Activated CD8-positive, alpha-beta T cell treated with anti-CD3 and anti-CD28 coated beads for 36 hours (primary cell): ENCODE measurements at regions not wholly inside any gene's neighbourhood (a gene's known extent, or its start where the extent isn't known, plus 50 kb on each side); places are given as distances from the start of the nearest gene placed in this dataset.

ENCODE experiments used
- ATAC-seq: fragments of 200-7000 bp; cut with Tn5 transposase; one replicate; pipeline ENCODE4 v1.10.0; 2021; ENCODE audit warnings: mild to moderate bottlenecking, moderate library complexity
- CTCF ChIA-PET: fragments of 350-600 bp; sonication (Branson Sonifier 250); formaldehyde crosslinking; loops from one replicate; lab custom pipeline; 2021; ENCODE audit warnings: antibody characterized with exemption; lab: Charles Lee
- POLR2A ChIA-PET: fragments of 350-600 bp; sonication (Branson Sonifier 250); formaldehyde crosslinking; loops from one replicate; lab custom pipeline; 2021; ENCODE audit warnings: antibody characterized with exemption; lab: Charles Lee
- DNase-seq: peaks from one replicate; pipeline ENCODE4 v3.0.0-alpha.2; 2020
- H3K27ac Mint-ChIP-seq: one replicate; pipeline ENCODE4 v1.8.0; 2021; ENCODE audit warnings: mild to moderate bottlenecking, mixed read lengths
- H3K27me3 Mint-ChIP-seq: one replicate; pipeline ENCODE4 v1.8.0; 2021; ENCODE audit warnings: mixed read lengths
- H3K36me3 Mint-ChIP-seq: one replicate; pipeline ENCODE4 v1.8.0; 2021; ENCODE audit warnings: low read depth, mixed read lengths
- H3K4me1 Mint-ChIP-seq: one replicate; pipeline ENCODE4 v1.8.0; 2021; ENCODE audit warnings: low read depth, mixed read lengths
- H3K4me3 Mint-ChIP-seq: one replicate; pipeline ENCODE4 v1.8.0; 2021; ENCODE audit warnings: mild to moderate bottlenecking, moderate library complexity, mixed read lengths
- H3K9me3 Mint-ChIP-seq: one replicate; pipeline ENCODE4 v1.8.0; 2021; ENCODE audit warnings: mixed read lengths
- CTCF ChIP-seq: fragments of 200-600 bp; IDR thresholded peaks from one replicate; pipeline ENCODE4 v1.8.0; 2022; ENCODE audit warnings: antibody characterized with exemption, mild to moderate bottlenecking
- intact Hi-C: fragments of 100-400 bp; cut with micrococcal nuclease; formaldehyde crosslinking; loops from one replicate; pipeline ENCODE4 v1.10.0; 2022

- Mint-ChIP-seq H3K27me3 (no peaks in the 10 kb centered on the region), H3K4me3 (no peak overlapping the region), H3K36me3 (no peaks in the 10 kb centered on the region), H3K4me1 (no peaks in the 10 kb centered on the region), H3K27ac (no peak overlapping the region), H3K9me3 (peaks cover 8% of the 10 kb centered on the region)
- intact Hi-C loops: no loop called here
- no peak for TF ChIP-seq CTCF
- no peak for ATAC-seq
- CTCF ChIA-PET: no interaction called here
- no peak for DNase-seq
- POLR2A ChIA-PET: no interaction called here
Observed at GRCh38 chr3:74463515-74463914, 150.9 kb downstream of the CNTN3 start.

- Mint-ChIP-seq H3K36me3 (no peaks in the 10 kb centered on the region), H3K9me3 (peaks cover 7% of the 10 kb centered on the region)
Observed at GRCh38 chr3:74456166-74456565, 158.3 kb downstream of the CNTN3 start.

GRCh38 chr3:74447221-74447620 lies 167.2 kb downstream of the CNTN3 start:
- ATAC-seq (no peak), DNase-seq (no peak)
- ChIA-PET CTCF (no interaction called here), POLR2A (no interaction called here)
- H3K9me3 Mint-ChIP-seq: peaks cover 7% of the 10 kb centered on the region
- H3K36me3 Mint-ChIP-seq: no peaks in the 10 kb centered on the region
- no peak overlapping the region for H3K4me3 Mint-ChIP-seq
- TF ChIP-seq CTCF: no peak
- no peak overlapping the region for H3K27ac Mint-ChIP-seq
- no peaks in the 10 kb centered on the region for H3K4me1 Mint-ChIP-seq
- no peaks in the 10 kb centered on the region for H3K27me3 Mint-ChIP-seq
- intact Hi-C loops: no loop called here

More at GRCh38 chr3:74456166-74456565, 158.3 kb downstream of the CNTN3 start:
- H3K4me1 Mint-ChIP-seq: no peaks in the 10 kb centered on the region
- CTCF ChIA-PET: no interaction called here
- no peak overlapping the region for H3K27ac Mint-ChIP-seq
- intact Hi-C loops: no loop called here
- ATAC-seq: no peak
- no peak for DNase-seq
- H3K27me3 Mint-ChIP-seq: no peaks in the 10 kb centered on the region
- POLR2A ChIA-PET: no interaction called here
- TF ChIP-seq CTCF: no peak
- H3K4me3 Mint-ChIP-seq: no peak overlapping the region

GRCh38 chr3:74445541-74445940 lies 168.9 kb downstream of the CNTN3 start:
- CTCF ChIA-PET: no interaction called here
- no peaks in the 10 kb centered on the region for H3K4me1 Mint-ChIP-seq

GRCh38 chr3:74443102-74443501 lies 171.4 kb downstream of the CNTN3 start:
- H3K36me3 Mint-ChIP-seq: no peaks in the 10 kb centered on the region
- DNase-seq (no peak), ATAC-seq (no peak)
- H3K9me3 Mint-ChIP-seq: peaks cover 8% of the 10 kb centered on the region
- no peaks in the 10 kb centered on the region for H3K27me3 Mint-ChIP-seq
- H3K27ac Mint-ChIP-seq: no peak overlapping the region
- H3K4me1 Mint-ChIP-seq: no peaks in the 10 kb centered on the region
- POLR2A ChIA-PET: no interaction called here
- intact Hi-C loops: no loop called here
- TF ChIP-seq CTCF: no peak
- no peak overlapping the region for H3K4me3 Mint-ChIP-seq
- CTCF ChIA-PET: interaction anchor here (1.1 kb wide), 1 partner anchor 36 kb away, joined by 3 read pairs; no protein-coding TSS in a partner anchor

More at GRCh38 chr3:74445541-74445940, 168.9 kb downstream of the CNTN3 start:
- Mint-ChIP-seq H3K27me3 (no peaks in the 10 kb centered on the region), H3K9me3 (peaks cover 7% of the 10 kb centered on the region), H3K36me3 (no peaks in the 10 kb centered on the region), H3K27ac (no peak overlapping the region), H3K4me3 (no peak overlapping the region)
- no peak for TF ChIP-seq CTCF
- POLR2A ChIA-PET: no interaction called here
- no peak for ATAC-seq
- DNase-seq: no peak
- intact Hi-C loops: no loop called here
